Activated T-cell treated with anti-CD3 and anti-CD28 coated beads, Interleukin-2, amount 50 U/mL, for 4 hours (primary cell): ENCODE measurements at regions not wholly inside any gene's neighbourhood (a gene's known extent, or its start where the extent isn't known, plus 50 kb on each side); places are given as distances from the start of the nearest gene placed in this dataset.

Source experiments
- ATAC-seq, 2 donors: fragments of 200-7000 bp; cut with Tn5 transposase; one replicate each; pipeline ENCODE4 v1.10.0; 2021
- DNase-seq: peaks from one replicate; pipeline ENCODE4 v3.0.0-alpha.2; 2020
- H3K27me3 Mint-ChIP-seq: one replicate; pipeline ENCODE4 v1.8.0; 2021; ENCODE audit warnings: low read depth, mixed read lengths
- H3K36me3 Mint-ChIP-seq: one replicate; pipeline ENCODE4 v1.8.0; 2022; ENCODE audit warnings: mixed read lengths; ENCODE audit not compliant: insufficient read depth
- H3K4me1 Mint-ChIP-seq: one replicate; pipeline ENCODE4 v1.8.0; 2021; ENCODE audit warnings: low read depth, mixed read lengths
- H3K4me3 Mint-ChIP-seq: one replicate; pipeline ENCODE4 v1.8.0; 2021; ENCODE audit warnings: mild to moderate bottlenecking, moderate library complexity, mixed read lengths
- H3K9me3 Mint-ChIP-seq: one replicate; pipeline ENCODE4 v1.8.0; 2021; ENCODE audit warnings: mixed read lengths

GRCh38 chr2:238684362-238685326 lies 163.2 kb upstream of the TWIST2 start:
- ATAC-seq (peak; percentile 62 to 73), DNase-seq (no peak)
- H3K9me3 Mint-ChIP-seq, result no peaks in the 10 kb centered on the region
- peaks cover 20% of the 10 kb centered on the region for H3K27me3 Mint-ChIP-seq
- H3K36me3 Mint-ChIP-seq, result no peaks in the 10 kb centered on the region
- H3K4me3 Mint-ChIP-seq, result no peak overlapping the region
- no peaks in the 10 kb centered on the region for H3K4me1 Mint-ChIP-seq

GRCh38 chr2:238685327-238685709 lies 162.6 kb upstream of the TWIST2 start:
- H3K9me3 Mint-ChIP-seq, result no peaks in the 10 kb centered on the region
- H3K36me3 Mint-ChIP-seq, result no peaks in the 10 kb centered on the region
- peaks cover 18% of the 10 kb centered on the region for H3K27me3 Mint-ChIP-seq
- ATAC-seq (no peak), DNase-seq (no peak)
- no peak overlapping the region for H3K4me3 Mint-ChIP-seq
- no peaks in the 10 kb centered on the region for H3K4me1 Mint-ChIP-seq

GRCh38 chr2:238685713-238686112 lies 162.2 kb upstream of the TWIST2 start:
- H3K27me3 Mint-ChIP-seq, result peaks cover 18% of the 10 kb centered on the region
- ATAC-seq (no peak), DNase-seq (no peak)
- no peaks in the 10 kb centered on the region for H3K36me3 Mint-ChIP-seq
- no peaks in the 10 kb centered on the region for H3K9me3 Mint-ChIP-seq
- H3K4me1 Mint-ChIP-seq, result no peaks in the 10 kb centered on the region
- no peak overlapping the region for H3K4me3 Mint-ChIP-seq

- ATAC-seq, result no peak
- peaks cover 14% of the 10 kb centered on the region for H3K27me3 Mint-ChIP-seq
- no peaks in the 10 kb centered on the region for H3K36me3 Mint-ChIP-seq
- H3K4me3 Mint-ChIP-seq, result no peak overlapping the region
- DNase-seq, result no peak
- no peaks in the 10 kb centered on the region for H3K4me1 Mint-ChIP-seq
- no peaks in the 10 kb centered on the region for H3K9me3 Mint-ChIP-seq
Observed at GRCh38 chr2:238686223-238686622, 161.7 kb upstream of the TWIST2 start.

GRCh38 chr2:238688193-238689153 lies 159.4 kb upstream of the TWIST2 start:
- Mint-ChIP-seq H3K36me3 (no peaks in the 10 kb centered on the region), H3K9me3 (no peaks in the 10 kb centered on the region), H3K4me1 (no peaks in the 10 kb centered on the region), H3K4me3 (no peak overlapping the region), H3K27me3 (peaks cover 14% of the 10 kb centered on the region)
- DNase-seq, result no peak
- ATAC-seq, result no peak

- ATAC-seq (no peak), DNase-seq (no peak)
- Mint-ChIP-seq H3K27me3 (peaks cover 11% of the 10 kb centered on the region), H3K4me1 (no peaks in the 10 kb centered on the region), H3K9me3 (no peaks in the 10 kb centered on the region), H3K4me3 (no peak overlapping the region), H3K36me3 (no peaks in the 10 kb centered on the region)
Observed at GRCh38 chr2:238689331-238689730, 158.6 kb upstream of the TWIST2 start.

- DNase-seq (no peak), ATAC-seq (no peak)
- H3K9me3 Mint-ChIP-seq, result no peaks in the 10 kb centered on the region
- H3K27me3 Mint-ChIP-seq, result peaks cover 11% of the 10 kb centered on the region
- H3K36me3 Mint-ChIP-seq, result no peaks in the 10 kb centered on the region
- H3K4me3 Mint-ChIP-seq, result no peak overlapping the region
- H3K4me1 Mint-ChIP-seq, result no peaks in the 10 kb centered on the region
Observed at GRCh38 chr2:238689871-238690389, 158.0 kb upstream of the TWIST2 start.

- DNase-seq (no peak), ATAC-seq (no peak)
- no peaks in the 10 kb centered on the region for H3K36me3 Mint-ChIP-seq
- H3K4me1 Mint-ChIP-seq, result no peaks in the 10 kb centered on the region
- no peak overlapping the region for H3K4me3 Mint-ChIP-seq
- H3K27me3 Mint-ChIP-seq, result peaks cover 11% of the 10 kb centered on the region
- H3K9me3 Mint-ChIP-seq, result no peaks in the 10 kb centered on the region
Observed at GRCh38 chr2:238690511-238690910, 157.4 kb upstream of the TWIST2 start.

GRCh38 chr2:238691596-238692491 lies 156.0 kb upstream of the TWIST2 start:
- no peaks in the 10 kb centered on the region for H3K9me3 Mint-ChIP-seq
- no peak for ATAC-seq
- H3K27me3 Mint-ChIP-seq, result peaks cover 7% of the 10 kb centered on the region
- no peaks in the 10 kb centered on the region for H3K36me3 Mint-ChIP-seq
- H3K4me1 Mint-ChIP-seq, result no peaks in the 10 kb centered on the region
- DNase-seq, result no peak
- H3K4me3 Mint-ChIP-seq, result no peak overlapping the region

GRCh38 chr2:238692562-238692961 lies 155.3 kb upstream of the TWIST2 start:
- H3K4me1 Mint-ChIP-seq, result no peaks in the 10 kb centered on the region
- H3K36me3 Mint-ChIP-seq, result no peaks in the 10 kb centered on the region
- no peak for DNase-seq
- no peaks in the 10 kb centered on the region for H3K9me3 Mint-ChIP-seq
- no peak overlapping the region for H3K4me3 Mint-ChIP-seq
- H3K27me3 Mint-ChIP-seq, result peaks cover 7% of the 10 kb centered on the region
- no peak for ATAC-seq

GRCh38 chr2:238693337-238694093 lies 154.4 kb upstream of the TWIST2 start:
- H3K27me3 Mint-ChIP-seq, result peaks cover 4% of the 10 kb centered on the region
- H3K4me1 Mint-ChIP-seq, result no peaks in the 10 kb centered on the region
- no peaks in the 10 kb centered on the region for H3K9me3 Mint-ChIP-seq
- ATAC-seq, result no peak
- no peaks in the 10 kb centered on the region for H3K36me3 Mint-ChIP-seq
- no peak for DNase-seq
- no peak overlapping the region for H3K4me3 Mint-ChIP-seq

- DNase-seq (no peak), ATAC-seq (no peak)
- Mint-ChIP-seq H3K36me3 (no peaks in the 10 kb centered on the region), H3K27me3 (peaks cover 4% of the 10 kb centered on the region), H3K4me1 (no peaks in the 10 kb centered on the region), H3K9me3 (no peaks in the 10 kb centered on the region), H3K4me3 (no peak overlapping the region)
Observed at GRCh38 chr2:238694136-238694755, 153.6 kb upstream of the TWIST2 start.

GRCh38 chr2:238694922-238695321 lies 153.0 kb upstream of the TWIST2 start:
- no peak for ATAC-seq
- H3K4me1 Mint-ChIP-seq, result no peaks in the 10 kb centered on the region
- no peak for DNase-seq
- no peaks in the 10 kb centered on the region for H3K36me3 Mint-ChIP-seq
- H3K27me3 Mint-ChIP-seq, result peaks cover 1% of the 10 kb centered on the region
- no peak overlapping the region for H3K4me3 Mint-ChIP-seq
- no peaks in the 10 kb centered on the region for H3K9me3 Mint-ChIP-seq
